ENCODE measurements at regions not wholly inside any gene's neighbourhood (a gene's known extent, or its start where the extent isn't known, plus 50 kb on each side); places are given as distances from the start of the nearest gene placed in this dataset.

DNA sequence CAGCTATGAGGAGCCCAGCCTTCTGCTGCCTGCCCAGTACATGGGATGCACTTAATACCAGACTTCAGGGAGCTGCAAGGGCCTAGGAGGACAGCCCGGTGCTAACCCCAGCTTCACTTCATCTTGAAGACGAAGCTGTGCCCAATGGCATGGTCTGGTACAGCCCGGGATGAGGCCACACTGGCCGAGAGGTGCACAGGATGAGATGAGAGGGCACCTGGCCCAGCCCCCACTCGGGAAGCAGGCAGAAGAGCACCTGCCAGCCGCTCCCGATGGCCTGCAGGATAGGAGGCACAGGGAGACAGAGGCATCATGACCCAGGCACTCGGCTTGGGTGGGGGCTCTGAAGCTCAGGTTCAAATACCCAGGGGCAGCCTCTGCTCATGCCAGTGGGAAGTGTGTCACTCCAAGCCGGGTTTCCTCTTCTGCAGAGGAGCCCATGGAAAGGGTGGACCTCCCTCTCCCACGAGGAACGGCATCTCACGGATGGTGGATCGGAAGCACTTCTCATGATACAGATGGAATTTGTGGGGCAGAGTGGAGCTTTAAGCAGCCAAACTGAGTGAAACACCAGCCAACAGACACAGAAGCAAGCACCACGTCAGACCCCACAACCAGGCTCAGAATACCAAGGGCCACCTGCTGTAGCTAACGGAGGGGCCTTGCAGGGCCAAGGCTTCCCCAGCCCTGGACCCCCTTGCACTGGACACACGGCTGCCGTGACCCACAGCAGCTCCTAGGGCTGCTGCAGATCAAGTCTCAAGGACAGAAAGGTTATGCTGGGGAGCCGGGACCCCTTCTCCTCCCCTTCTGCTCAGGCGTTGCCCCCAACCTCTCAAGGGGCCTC is 875.2 kb downstream of the BRD1 start:
- Histone ChIP-seq H4K5ac (ENCODE audit: low read depth, low read length) (no peak overlapping the region), H3K9me1 (ENCODE audit: insufficient read depth, low read length) (no peaks in the 10 kb centered on the region), H4K8ac (ENCODE audit: low read depth in 2 of 2, low read length in 2 of 2) (no peak overlapping the region), H4K20me1 (ENCODE audit: insufficient read depth, low read length) (no peaks in the 10 kb centered on the region), H2BK20ac (ENCODE audit: low read depth, low read length) (no peak overlapping the region), H3K56ac (ENCODE audit: extremely low read depth, insufficient read depth, low read length) (no peak overlapping the region), H4K91ac (ENCODE audit: insufficient read depth, low read depth, low read length) (no peak overlapping the region), H3K36me3 (ENCODE audit: control insufficient read depth, insufficient read depth, low read length) (no peaks in the 10 kb centered on the region), H2AK5ac (ENCODE audit: low read depth, low read length) (no peak overlapping the region), H3K4me1 (ENCODE audit: control insufficient read depth, insufficient read depth, low read length) (no peaks in the 10 kb centered on the region), H2BK120ac (ENCODE audit: low read depth, low read length) (no peak overlapping the region), H2AK9ac (replicated peaks; ENCODE audit: low read depth, low read length, poor library complexity) (no peak overlapping the region), H2BK15ac (ENCODE audit: low read depth, low read length) (no peak overlapping the region), H3K23ac (ENCODE audit: low read depth, low read length) (no peak overlapping the region), H3K27ac (ENCODE audit: insufficient read depth, low read length) (no peak overlapping the region), H3K4me2 (ENCODE audit: low read depth, low read length) (no peak overlapping the region), H3K79me1 (ENCODE audit: low read depth in 1 of 2, low read length in 2 of 2) (no peaks in the 10 kb centered on the region), H3K4me3 (ENCODE audit: insufficient read depth, low read depth, low read length) (no peak overlapping the region), H2AFZ (replicated peaks; ENCODE audit: low read length, poor library complexity) (no peak overlapping the region), H3K14ac (replicated peaks; ENCODE audit: low read depth, low read length) (no peak overlapping the region), H3K9ac (ENCODE audit: low read depth, low read length) (no peak overlapping the region), H3K18ac (ENCODE audit: low read depth, low read length) (no peak overlapping the region), H3K9me3 (ENCODE audit: control insufficient read depth, insufficient read depth, low read length) (peaks cover 57% of the 10 kb centered on the region), H3K27me3 (ENCODE audit: control insufficient read depth, insufficient read depth, low read length) (no peaks in the 10 kb centered on the region), H2BK5ac (ENCODE audit: low read depth, low read length, poor library complexity, severe bottlenecking) (no peak overlapping the region), H3K4ac (ENCODE audit: low read depth, low read length) (no peak overlapping the region)
- ATAC-seq (ENCODE audit: low read depth) (no peak), DNase-seq (no peak)
- no peak for TF ChIP-seq RFX5 (IDR thresholded peaks at IDR 0.05; ENCODE audit: low read depth, low read length)
- TF ChIP-seq, protein P1, sequence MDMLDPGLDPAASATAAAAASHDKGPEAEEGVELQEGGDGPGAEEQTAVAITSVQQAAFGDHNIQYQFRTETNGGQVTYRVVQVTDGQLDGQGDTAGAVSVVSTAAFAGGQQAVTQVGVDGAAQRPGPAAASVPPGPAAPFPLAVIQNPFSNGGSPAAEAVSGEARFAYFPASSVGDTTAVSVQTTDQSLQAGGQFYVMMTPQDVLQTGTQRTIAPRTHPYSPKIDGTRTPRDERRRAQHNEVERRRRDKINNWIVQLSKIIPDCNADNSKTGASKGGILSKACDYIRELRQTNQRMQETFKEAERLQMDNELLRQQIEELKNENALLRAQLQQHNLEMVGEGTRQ (IDR thresholded peaks at IDR 0.05; ENCODE audit: low read depth, low read length): no peak
- no peak for TF ChIP-seq RCOR1 (IDR thresholded peaks at IDR 0.05; ENCODE audit: insufficient replicate concordance, low read length)
- no peak for TF ChIP-seq MAZ (IDR thresholded peaks at IDR 0.05; ENCODE audit: borderline replicate concordance, low read depth, low read length)
- no peak for TF ChIP-seq BHLHE40 (IDR thresholded peaks at IDR 0.05; ENCODE audit: low read depth, low read length)
- no peak for TF ChIP-seq NFE2L2 (IDR thresholded peaks at IDR 0.05; ENCODE audit: low read depth, low read length)
- TF ChIP-seq SMC3 (IDR thresholded peaks at IDR 0.05; ENCODE audit: low read depth, low read length): no peak
- no peak for TF ChIP-seq POLR2A (IDR thresholded peaks at IDR 0.05; ENCODE audit: low read depth, low read length)
- no peak for TF ChIP-seq MAFK (IDR thresholded peaks at IDR 0.05; ENCODE audit: low read depth, low read length)
- TF ChIP-seq, protein P2, sequence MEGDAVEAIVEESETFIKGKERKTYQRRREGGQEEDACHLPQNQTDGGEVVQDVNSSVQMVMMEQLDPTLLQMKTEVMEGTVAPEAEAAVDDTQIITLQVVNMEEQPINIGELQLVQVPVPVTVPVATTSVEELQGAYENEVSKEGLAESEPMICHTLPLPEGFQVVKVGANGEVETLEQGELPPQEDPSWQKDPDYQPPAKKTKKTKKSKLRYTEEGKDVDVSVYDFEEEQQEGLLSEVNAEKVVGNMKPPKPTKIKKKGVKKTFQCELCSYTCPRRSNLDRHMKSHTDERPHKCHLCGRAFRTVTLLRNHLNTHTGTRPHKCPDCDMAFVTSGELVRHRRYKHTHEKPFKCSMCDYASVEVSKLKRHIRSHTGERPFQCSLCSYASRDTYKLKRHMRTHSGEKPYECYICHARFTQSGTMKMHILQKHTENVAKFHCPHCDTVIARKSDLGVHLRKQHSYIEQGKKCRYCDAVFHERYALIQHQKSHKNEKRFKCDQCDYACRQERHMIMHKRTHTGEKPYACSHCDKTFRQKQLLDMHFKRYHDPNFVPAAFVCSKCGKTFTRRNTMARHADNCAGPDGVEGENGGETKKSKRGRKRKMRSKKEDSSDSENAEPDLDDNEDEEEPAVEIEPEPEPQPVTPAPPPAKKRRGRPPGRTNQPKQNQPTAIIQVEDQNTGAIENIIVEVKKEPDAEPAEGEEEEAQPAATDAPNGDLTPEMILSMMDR (conservative IDR thresholded peaks at IDR 0.05; ENCODE audit: low read depth, low read length): no peak
- no peak for TF ChIP-seq RAD21 (IDR thresholded peaks at IDR 0.05; ENCODE audit: low read length)
- no peak for TF ChIP-seq CHD1 (IDR thresholded peaks at IDR 0.05; ENCODE audit: low read depth, low read length)
- TF ChIP-seq, protein P3, sequence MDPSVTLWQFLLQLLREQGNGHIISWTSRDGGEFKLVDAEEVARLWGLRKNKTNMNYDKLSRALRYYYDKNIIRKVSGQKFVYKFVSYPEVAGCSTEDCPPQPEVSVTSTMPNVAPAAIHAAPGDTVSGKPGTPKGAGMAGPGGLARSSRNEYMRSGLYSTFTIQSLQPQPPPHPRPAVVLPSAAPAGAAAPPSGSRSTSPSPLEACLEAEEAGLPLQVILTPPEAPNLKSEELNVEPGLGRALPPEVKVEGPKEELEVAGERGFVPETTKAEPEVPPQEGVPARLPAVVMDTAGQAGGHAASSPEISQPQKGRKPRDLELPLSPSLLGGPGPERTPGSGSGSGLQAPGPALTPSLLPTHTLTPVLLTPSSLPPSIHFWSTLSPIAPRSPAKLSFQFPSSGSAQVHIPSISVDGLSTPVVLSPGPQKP (IDR thresholded peaks at IDR 0.05; ENCODE audit: borderline replicate concordance, low read depth, low read length): no peak
- ChIA-PET POLR2A (ENCODE audit: unreplicated experiment) (no interaction called here), CTCF (no interaction called here)
- in situ Hi-C loops (cut with MboI; ENCODE audit: low sequenced_read_pairs) (loop anchor here (10.0 kb wide), 1 partner anchor 52 kb away; no protein-coding TSS in a partner anchor), intact Hi-C loops (cut with micrococcal nuclease) (no loop called here), dilution Hi-C loops (cut with HindIII; ENCODE audit: low sequenced_read_pairs, unreplicated experiment) (no loop called here)
- WGBS, 2 experiments (ENCODE audit: extremely low coverage in 2 of 2, insufficient read length in 1 of 2): 56% methylated on average over 8 of the region's 19 CpGs; no CpG with 5 or more reads in 1 of the 2 experiments
- BruUV-seq (replicated peaks): no TSS peak

Data from IMR-90 (cell line).